ENCODE measurements at regions not wholly inside any gene's neighbourhood (a gene's known extent, or its start where the extent isn't known, plus 50 kb on each side); places are given as distances from the start of the nearest gene placed in this dataset.
A peak's percentile ranks its signal among the peaks of the same experiment; 100 is the strongest.
"Not testable (repeated sequence)": the region's sequence is repeated elsewhere in the genome, so short reads cannot be mapped to it uniquely, and the experiment has no call there.

GRCh38 chr13:111064661-111065060 lies 50.4 kb upstream of the ARHGEF7 start:
- no peak for DNase-seq

GRCh38 chr13:111062966-111063365 lies 52.1 kb upstream of the ARHGEF7 start:
- no peak for DNase-seq

GRCh38 chr13:111062305-111062704 lies 52.8 kb upstream of the ARHGEF7 start:
- no peak for DNase-seq

GRCh38 chr13:111061358-111062045 lies 53.6 kb upstream of the ARHGEF7 start:
- no peak for DNase-seq

GRCh38 chr13:111060237-111060919 lies 54.7 kb upstream of the ARHGEF7 start:
- no peak for DNase-seq

GRCh38 chr13:111058796-111059506 lies 56.2 kb upstream of the ARHGEF7 start:
- no peak for DNase-seq

- not testable (repeated sequence) for DNase-seq
Observed at GRCh38 chr13:111058339-111058738, 56.8 kb upstream of the ARHGEF7 start.

GRCh38 chr13:111051726-111052232 lies 63.3 kb upstream of the ARHGEF7 start:
- peak in 1 of 2 experiments; percentile 44 for DNase-seq

GRCh38 chr13:111051041-111051725 lies 63.9 kb upstream of the ARHGEF7 start:
- no peak for DNase-seq

- no peak for DNase-seq
Observed at GRCh38 chr13:111050539-111050879, 64.6 kb upstream of the ARHGEF7 start.

- no peak for DNase-seq
Observed at GRCh38 chr13:111049791-111050538, 65.1 kb upstream of the ARHGEF7 start.

GRCh38 chr13:111048387-111048786 lies 66.7 kb upstream of the ARHGEF7 start:
- no peak for DNase-seq

GRCh38 chr13:111047326-111047725 lies 67.8 kb upstream of the ARHGEF7 start:
- no peak for DNase-seq

- no peak for DNase-seq
Observed at GRCh38 chr13:111046590-111047141, 68.4 kb upstream of the ARHGEF7 start.

GRCh38 chr13:111045170-111045569 lies 69.9 kb upstream of the ARHGEF7 start:
- no peak for DNase-seq

- DNase-seq = no peak
Observed at GRCh38 chr13:111044087-111044830, 70.9 kb upstream of the ARHGEF7 start.

- DNase-seq = no peak
Observed at GRCh38 chr13:111043575-111043982, 71.5 kb upstream of the ARHGEF7 start.

GRCh38 chr13:111042661-111043226 lies 72.4 kb upstream of the ARHGEF7 start:
- DNase-seq = no peak

GRCh38 chr13:111040830-111041229 lies 74.3 kb upstream of the ARHGEF7 start:
- DNase-seq = no peak

GRCh38 chr13:111039735-111040134 lies 75.4 kb upstream of the ARHGEF7 start:
- DNase-seq = no peak

GRCh38 chr13:111038887-111039286 lies 76.2 kb upstream of the ARHGEF7 start:
- DNase-seq = no peak

Data from NCI-H524 (cell line).